NOMO-1 treated with dmso at 0.1 percent for 144 hours (cell line): ENCODE measurements at regions not wholly inside any gene's neighbourhood (a gene's known extent, or its start where the extent isn't known, plus 50 kb on each side); places are given as distances from the start of the nearest gene placed in this dataset.
"Not testable (repeated sequence)": the region's sequence is repeated elsewhere in the genome, so short reads cannot be mapped to it uniquely, and the experiment has no call there.

Source experiments
- DNase-seq: peaks from one replicate; lab custom pipeline; 2025; ENCODE audit not compliant: unreplicated experiment; lab: John Stamatoyannopoulos, UW

- DNase-seq: no peak
These were observed 213.4 kb upstream of the RASGEF1B start for GRCh38 chr4:81685104-81685503.

- no peak for DNase-seq
These were observed 212.6 kb upstream of the RASGEF1B start for GRCh38 chr4:81684352-81684751.

- no peak for DNase-seq
These were observed 210.8 kb upstream of the RASGEF1B start for GRCh38 chr4:81682492-81682891.

- DNase-seq: no peak
These were observed 207.6 kb upstream of the RASGEF1B start for GRCh38 chr4:81679315-81679714.

- no peak for DNase-seq
These were observed 207.1 kb upstream of the RASGEF1B start for GRCh38 chr4:81678801-81679200.

GRCh38 chr4:81676537-81676936 is 204.8 kb upstream of the RASGEF1B start:
- DNase-seq: no peak

- DNase-seq: no peak
These were observed 204.2 kb upstream of the RASGEF1B start for GRCh38 chr4:81675791-81676393.

GRCh38 chr4:81673961-81674360 is 202.3 kb upstream of the RASGEF1B start:
- no peak for DNase-seq

GRCh38 chr4:81668328-81668727 is 196.6 kb upstream of the RASGEF1B start:
- DNase-seq: not testable (repeated sequence)

- DNase-seq: no peak
These were observed 195.8 kb upstream of the RASGEF1B start for GRCh38 chr4:81667539-81667938.

- DNase-seq: no peak
These were observed 194.8 kb upstream of the RASGEF1B start for GRCh38 chr4:81666491-81666890.

- DNase-seq: no peak
These were observed 193.9 kb upstream of the RASGEF1B start for GRCh38 chr4:81665649-81666048.

GRCh38 chr4:81665045-81665444 is 193.3 kb upstream of the RASGEF1B start:
- DNase-seq: no peak

GRCh38 chr4:81664079-81664478 is 192.4 kb upstream of the RASGEF1B start:
- DNase-seq: no peak

GRCh38 chr4:81663368-81663767 is 191.7 kb upstream of the RASGEF1B start:
- no peak for DNase-seq

- DNase-seq: no peak
These were observed 187.3 kb upstream of the RASGEF1B start for GRCh38 chr4:81659051-81659450.

- DNase-seq: no peak
These were observed 180.4 kb upstream of the RASGEF1B start for GRCh38 chr4:81652069-81652478.

GRCh38 chr4:81651243-81651899 is 179.7 kb upstream of the RASGEF1B start:
- no peak for DNase-seq

GRCh38 chr4:81650606-81651242 is 179.0 kb upstream of the RASGEF1B start:
- no peak for DNase-seq

- DNase-seq: no peak
These were observed 177.0 kb upstream of the RASGEF1B start for GRCh38 chr4:81648576-81649275.

- no peak for DNase-seq
These were observed 175.7 kb upstream of the RASGEF1B start for GRCh38 chr4:81647388-81647787.

GRCh38 chr4:81642543-81642942 is 170.8 kb upstream of the RASGEF1B start:
- no peak for DNase-seq
